Stomach (tissue), 4 donors: ENCODE measurements at regions not wholly inside any gene's neighbourhood (a gene's known extent, or its start where the extent isn't known, plus 50 kb on each side); places are given as distances from the start of the nearest gene placed in this dataset.

Experiments used
- EP300 ChIP-seq: sonication (generic); formaldehyde crosslinking; IDR thresholded peaks from one replicate; pipeline ENCODE4 v1.6.1; 2017; ENCODE audit warnings: antibody characterized with exemption
- TF ChIP-seq, protein P1 (sequence below), 7 experiments: fragments of 450-650 bp in 4 of 7; fragments of 200-600 bp in 3 of 7; sonication (generic) in 3 of 7; IDR thresholded peaks; one replicate each; pipeline ENCODE4 v1.5.1; 2016 to 2019; ENCODE audit warnings: antibody characterized with exemption in 7 of 7, control low read depth in 2 of 7, mild to moderate bottlenecking in 1 of 7

DNA sequence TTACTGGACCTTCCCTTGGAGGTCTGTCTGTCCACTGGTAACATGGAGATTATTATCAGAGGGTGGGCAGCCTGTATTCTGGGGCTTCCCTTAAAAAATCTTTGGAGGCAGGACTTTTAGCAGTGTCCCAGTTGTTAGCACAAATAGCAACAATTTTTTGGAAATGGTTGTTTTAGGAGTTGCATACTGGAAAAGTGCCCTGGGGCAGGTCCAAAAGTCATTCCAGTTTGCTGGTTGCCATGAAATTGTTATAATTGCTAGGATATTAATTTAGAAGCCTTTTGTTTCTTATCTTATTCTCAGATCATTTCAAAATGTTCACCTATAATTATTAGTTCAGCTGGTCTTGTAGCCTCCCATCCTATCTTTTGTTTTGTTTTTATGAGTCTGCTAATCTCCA is 71.0 kb downstream of the PTGS2 start:
- no peak for TF ChIP-seq EP300
- TF ChIP-seq, protein P1, sequence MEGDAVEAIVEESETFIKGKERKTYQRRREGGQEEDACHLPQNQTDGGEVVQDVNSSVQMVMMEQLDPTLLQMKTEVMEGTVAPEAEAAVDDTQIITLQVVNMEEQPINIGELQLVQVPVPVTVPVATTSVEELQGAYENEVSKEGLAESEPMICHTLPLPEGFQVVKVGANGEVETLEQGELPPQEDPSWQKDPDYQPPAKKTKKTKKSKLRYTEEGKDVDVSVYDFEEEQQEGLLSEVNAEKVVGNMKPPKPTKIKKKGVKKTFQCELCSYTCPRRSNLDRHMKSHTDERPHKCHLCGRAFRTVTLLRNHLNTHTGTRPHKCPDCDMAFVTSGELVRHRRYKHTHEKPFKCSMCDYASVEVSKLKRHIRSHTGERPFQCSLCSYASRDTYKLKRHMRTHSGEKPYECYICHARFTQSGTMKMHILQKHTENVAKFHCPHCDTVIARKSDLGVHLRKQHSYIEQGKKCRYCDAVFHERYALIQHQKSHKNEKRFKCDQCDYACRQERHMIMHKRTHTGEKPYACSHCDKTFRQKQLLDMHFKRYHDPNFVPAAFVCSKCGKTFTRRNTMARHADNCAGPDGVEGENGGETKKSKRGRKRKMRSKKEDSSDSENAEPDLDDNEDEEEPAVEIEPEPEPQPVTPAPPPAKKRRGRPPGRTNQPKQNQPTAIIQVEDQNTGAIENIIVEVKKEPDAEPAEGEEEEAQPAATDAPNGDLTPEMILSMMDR (IDR thresholded peaks at IDR 0.05): no peak
